A673 (cell line): ENCODE measurements at regions not wholly inside any gene's neighbourhood (a gene's known extent, or its start where the extent isn't known, plus 50 kb on each side); places are given as distances from the start of the nearest gene placed in this dataset.

Experiments used
- BruUV-seq: library from RNA; stranded (reverse); fragments of 400-500 nt; replicated peaks from 2 replicates; lab custom pipeline; 2021; lab: Mats Ljungman, UMichigan
- CTCF ChIA-PET: fragments of 300-600 bp; sonication (Branson Sonifier 250); formaldehyde crosslinking; loops from one replicate; lab custom pipeline; 2022; ENCODE audit warnings: antibody characterized with exemption; lab: Charles Lee
- POLR2A ChIA-PET: fragments of 300-600 bp; sonication (Branson Sonifier 250); formaldehyde crosslinking; loops from one replicate; lab custom pipeline; 2022; ENCODE audit warnings: antibody characterized with exemption; ENCODE audit not compliant: low non-redundant PET; lab: Charles Lee
- DNase-seq: peaks from one replicate; pipeline ENCODE4 v3.0.0-alpha.2; 2015; ENCODE audit warnings: low spot score
- H3K27ac ChIP-seq: fragments of 200-600 bp; sonication (generic); 2 replicates; pipeline ENCODE4 v1.5.1; 2016; ENCODE audit warnings: mixed run types, low read depth, mild to moderate bottlenecking, mixed read lengths, antibody characterized with exemption, low read length; ENCODE audit not compliant: poor library complexity, severe bottlenecking
- H3K27me3 ChIP-seq: fragments of 200-600 bp; sonication (generic); replicated peaks from 2 replicates; pipeline ENCODE4 v1.6.1; 2017; ENCODE audit warnings: mixed run types, low read depth, mild to moderate bottlenecking, mixed read lengths, antibody characterized with exemption, low read length; ENCODE audit not compliant: insufficient read depth, poor library complexity
- H3K36me3 ChIP-seq: fragments of 200-600 bp; sonication (generic); 2 replicates; pipeline ENCODE4 v1.6.1; 2016; ENCODE audit warnings: mixed run types, mild to moderate bottlenecking, mixed read lengths, antibody characterized with exemption, low read length; ENCODE audit not compliant: insufficient read depth, poor library complexity, severe bottlenecking
- H3K4me1 ChIP-seq: fragments of 200-600 bp; sonication (generic); 2 replicates; pipeline ENCODE4 v1.6.1; 2017; ENCODE audit warnings: mixed run types, mild to moderate bottlenecking, mixed read lengths, antibody characterized with exemption, low read length; ENCODE audit not compliant: insufficient read depth, poor library complexity, severe bottlenecking
- H3K4me3 ChIP-seq: fragments of 200-600 bp; sonication (generic); 2 replicates; pipeline ENCODE4 v1.5.1; 2016; ENCODE audit warnings: low read depth, mixed run types, mild to moderate bottlenecking, mixed read lengths, low read length; ENCODE audit not compliant: poor library complexity, severe bottlenecking
- H3K9me3 ChIP-seq: fragments of 200-600 bp; sonication (generic); 2 replicates; pipeline ENCODE4 v1.6.1; 2016; ENCODE audit warnings: mixed run types, low read depth, mild to moderate bottlenecking, mixed read lengths, antibody characterized with exemption, low read length; ENCODE audit not compliant: poor library complexity, severe bottlenecking
- EZH2 ChIP-seq: fragments of 200-600 bp; sonication (generic); IDR thresholded peaks from 2 replicates; pipeline ENCODE4 v1.6.1; 2017; ENCODE audit warnings: borderline replicate concordance, low read depth, mild to moderate bottlenecking, mixed read lengths, antibody characterized with exemption, low read length; ENCODE audit not compliant: poor library complexity, severe bottlenecking
- intact Hi-C: fragments of 100-400 bp; cut with micrococcal nuclease; formaldehyde crosslinking; loops from one replicate; pipeline ENCODE4 v1.10.0; 2022; ENCODE audit not compliant: unreplicated experiment
- TF ChIP-seq, protein P1 (sequence below): fragments of 300-800, 200-600 bp; sonication (generic); conservative IDR thresholded peaks from 2 replicates; pipeline ENCODE4 v1.5.1; 2017; ENCODE audit warnings: low read depth, mild to moderate bottlenecking, antibody characterized with exemption, low read length, moderate library complexity, mixed read lengths

DNA sequence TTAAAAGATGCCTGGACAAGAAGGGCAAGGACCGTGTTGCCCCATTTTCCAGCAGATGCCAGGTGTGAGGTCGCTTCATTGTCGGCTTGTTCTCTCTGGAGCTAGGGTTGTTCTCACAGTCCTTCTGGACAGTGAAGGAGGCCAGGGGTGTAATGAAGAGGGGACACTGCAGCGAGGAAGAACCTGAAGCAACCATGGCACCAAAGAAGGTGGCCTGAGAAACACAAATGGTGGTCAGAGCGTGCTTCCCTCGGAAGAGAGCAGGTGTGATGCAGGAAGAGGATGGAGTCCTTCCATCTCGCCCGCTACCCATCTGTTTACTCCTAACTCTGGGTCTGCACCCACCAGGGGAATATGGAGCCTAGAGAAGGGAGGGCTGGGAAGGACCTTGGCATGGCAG lies 50.3 kb upstream of the TWIST2 start:
- Histone ChIP-seq H3K4me3 (no peak overlapping the region), H3K36me3 (no peaks in the 10 kb centered on the region), H3K9me3 (no peaks in the 10 kb centered on the region), H3K27me3 (peaks cover 58% of the 10 kb centered on the region), H3K4me1 (no peaks in the 10 kb centered on the region), H3K27ac (no peak overlapping the region)
- ChIA-PET POLR2A (interaction anchor here (0.7 kb wide), 1 partner anchor 772 kb away, joined by 3 read pairs; no protein-coding TSS in a partner anchor), CTCF (no interaction called here)
- intact Hi-C loops, result no loop called here
- TF ChIP-seq, protein P1, sequence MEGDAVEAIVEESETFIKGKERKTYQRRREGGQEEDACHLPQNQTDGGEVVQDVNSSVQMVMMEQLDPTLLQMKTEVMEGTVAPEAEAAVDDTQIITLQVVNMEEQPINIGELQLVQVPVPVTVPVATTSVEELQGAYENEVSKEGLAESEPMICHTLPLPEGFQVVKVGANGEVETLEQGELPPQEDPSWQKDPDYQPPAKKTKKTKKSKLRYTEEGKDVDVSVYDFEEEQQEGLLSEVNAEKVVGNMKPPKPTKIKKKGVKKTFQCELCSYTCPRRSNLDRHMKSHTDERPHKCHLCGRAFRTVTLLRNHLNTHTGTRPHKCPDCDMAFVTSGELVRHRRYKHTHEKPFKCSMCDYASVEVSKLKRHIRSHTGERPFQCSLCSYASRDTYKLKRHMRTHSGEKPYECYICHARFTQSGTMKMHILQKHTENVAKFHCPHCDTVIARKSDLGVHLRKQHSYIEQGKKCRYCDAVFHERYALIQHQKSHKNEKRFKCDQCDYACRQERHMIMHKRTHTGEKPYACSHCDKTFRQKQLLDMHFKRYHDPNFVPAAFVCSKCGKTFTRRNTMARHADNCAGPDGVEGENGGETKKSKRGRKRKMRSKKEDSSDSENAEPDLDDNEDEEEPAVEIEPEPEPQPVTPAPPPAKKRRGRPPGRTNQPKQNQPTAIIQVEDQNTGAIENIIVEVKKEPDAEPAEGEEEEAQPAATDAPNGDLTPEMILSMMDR, result no peak
- TF ChIP-seq EZH2, result no peak
- no TSS peak for BruUV-seq
- DNase-seq, result no peak
